ENCODE measurements at regions not wholly inside any gene's neighbourhood (a gene's known extent, or its start where the extent isn't known, plus 50 kb on each side); places are given as distances from the start of the nearest gene placed in this dataset.

DNA sequence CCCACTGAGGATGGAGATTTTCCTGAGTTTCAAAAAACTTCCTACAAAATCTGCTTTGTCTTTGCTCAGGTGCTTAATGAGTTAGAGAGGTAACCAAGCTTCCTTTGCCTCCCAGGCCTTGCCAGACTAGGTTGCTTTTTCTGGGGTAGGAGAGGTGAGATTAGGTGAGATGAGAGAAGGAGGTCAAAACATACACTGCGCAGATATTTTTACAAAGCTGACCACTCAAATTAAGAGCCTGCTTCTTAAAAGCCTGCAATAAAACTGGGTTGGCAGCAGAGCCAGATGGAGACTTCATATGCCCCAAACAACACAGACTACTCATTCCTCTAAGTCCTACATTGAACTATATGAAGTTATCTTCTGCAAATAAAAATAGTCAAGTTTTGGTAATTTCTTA lies 352.5 kb downstream of the NUF2 start:
- no peak for DNase-seq
- Histone ChIP-seq H3K27me3 (replicated peaks) (no peaks in the 10 kb centered on the region), H3K4me3 (ENCODE audit: low read depth, low read length) (no peak overlapping the region), H3K36me3 (replicated peaks) (no peaks in the 10 kb centered on the region), H3K27ac (no peak overlapping the region)
- TF ChIP-seq, protein P1, sequence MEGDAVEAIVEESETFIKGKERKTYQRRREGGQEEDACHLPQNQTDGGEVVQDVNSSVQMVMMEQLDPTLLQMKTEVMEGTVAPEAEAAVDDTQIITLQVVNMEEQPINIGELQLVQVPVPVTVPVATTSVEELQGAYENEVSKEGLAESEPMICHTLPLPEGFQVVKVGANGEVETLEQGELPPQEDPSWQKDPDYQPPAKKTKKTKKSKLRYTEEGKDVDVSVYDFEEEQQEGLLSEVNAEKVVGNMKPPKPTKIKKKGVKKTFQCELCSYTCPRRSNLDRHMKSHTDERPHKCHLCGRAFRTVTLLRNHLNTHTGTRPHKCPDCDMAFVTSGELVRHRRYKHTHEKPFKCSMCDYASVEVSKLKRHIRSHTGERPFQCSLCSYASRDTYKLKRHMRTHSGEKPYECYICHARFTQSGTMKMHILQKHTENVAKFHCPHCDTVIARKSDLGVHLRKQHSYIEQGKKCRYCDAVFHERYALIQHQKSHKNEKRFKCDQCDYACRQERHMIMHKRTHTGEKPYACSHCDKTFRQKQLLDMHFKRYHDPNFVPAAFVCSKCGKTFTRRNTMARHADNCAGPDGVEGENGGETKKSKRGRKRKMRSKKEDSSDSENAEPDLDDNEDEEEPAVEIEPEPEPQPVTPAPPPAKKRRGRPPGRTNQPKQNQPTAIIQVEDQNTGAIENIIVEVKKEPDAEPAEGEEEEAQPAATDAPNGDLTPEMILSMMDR (IDR thresholded peaks at IDR 0.05; ENCODE audit: low read depth, low read length, missing control alignments), result no peak
- in situ Hi-C loops (cut with HindIII; ENCODE audit: low pct_ligation_motif_present, low sequenced_read_pairs), result no loop called here

DNA sequence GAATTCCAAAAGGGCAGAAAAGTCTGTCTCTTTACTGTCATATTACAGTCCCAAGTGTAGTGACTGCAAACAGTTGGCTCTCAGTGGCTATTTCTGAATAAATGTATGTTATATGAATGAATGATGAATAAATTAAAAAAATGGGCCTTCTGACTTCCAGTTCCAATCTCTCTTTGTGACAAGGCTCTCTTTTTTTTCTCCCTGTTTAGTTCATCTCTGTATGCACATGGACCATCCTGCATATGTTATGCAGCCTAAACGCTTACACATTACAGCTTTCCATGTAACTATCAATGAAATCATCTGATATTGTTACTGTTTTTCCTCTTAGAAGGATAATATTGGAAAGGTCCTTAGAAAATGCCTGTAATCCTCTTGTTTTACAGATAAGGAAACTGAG lies 363.0 kb downstream of the NUF2 start:
- in situ Hi-C loops (cut with HindIII; ENCODE audit: low pct_ligation_motif_present, low sequenced_read_pairs), result no loop called here

GRCh38 chr1:163692266-163692665 lies 370.5 kb downstream of the NUF2 start:
- Histone ChIP-seq H3K27ac (no peak overlapping the region), H3K27me3 (replicated peaks) (no peaks in the 10 kb centered on the region), H3K4me3 (ENCODE audit: low read depth, low read length) (no peak overlapping the region), H3K36me3 (replicated peaks) (no peaks in the 10 kb centered on the region)
- in situ Hi-C loops (cut with HindIII; ENCODE audit: low pct_ligation_motif_present, low sequenced_read_pairs), result no loop called here
- TF ChIP-seq, protein P1 (IDR thresholded peaks at IDR 0.05; ENCODE audit: low read depth, low read length, missing control alignments), result no peak
- no peak for DNase-seq

More for the DNA sequence above, 363.0 kb downstream of the NUF2 start:
- H3K27me3 ChIP-seq (replicated peaks), result no peaks in the 10 kb centered on the region
- no peak overlapping the region for H3K27ac ChIP-seq
- no peak for DNase-seq
- H3K4me3 ChIP-seq (ENCODE audit: low read depth, low read length), result no peak overlapping the region
- TF ChIP-seq, protein P1 (IDR thresholded peaks at IDR 0.05; ENCODE audit: low read depth, low read length, missing control alignments), result no peak
- H3K36me3 ChIP-seq (replicated peaks), result no peaks in the 10 kb centered on the region

- H3K27ac ChIP-seq, result no peak overlapping the region
- H3K36me3 ChIP-seq (replicated peaks), result no peaks in the 10 kb centered on the region
- TF ChIP-seq, protein P1 (IDR thresholded peaks at IDR 0.05; ENCODE audit: low read depth, low read length, missing control alignments), result no peak
- no peak overlapping the region for H3K4me3 ChIP-seq (ENCODE audit: low read depth, low read length)
- H3K27me3 ChIP-seq (replicated peaks), result no peaks in the 10 kb centered on the region
- in situ Hi-C loops (cut with HindIII; ENCODE audit: low pct_ligation_motif_present, low sequenced_read_pairs), result no loop called here
- no peak for DNase-seq
Measured at GRCh38 chr1:163697137-163697536, 375.4 kb downstream of the NUF2 start.

DNA sequence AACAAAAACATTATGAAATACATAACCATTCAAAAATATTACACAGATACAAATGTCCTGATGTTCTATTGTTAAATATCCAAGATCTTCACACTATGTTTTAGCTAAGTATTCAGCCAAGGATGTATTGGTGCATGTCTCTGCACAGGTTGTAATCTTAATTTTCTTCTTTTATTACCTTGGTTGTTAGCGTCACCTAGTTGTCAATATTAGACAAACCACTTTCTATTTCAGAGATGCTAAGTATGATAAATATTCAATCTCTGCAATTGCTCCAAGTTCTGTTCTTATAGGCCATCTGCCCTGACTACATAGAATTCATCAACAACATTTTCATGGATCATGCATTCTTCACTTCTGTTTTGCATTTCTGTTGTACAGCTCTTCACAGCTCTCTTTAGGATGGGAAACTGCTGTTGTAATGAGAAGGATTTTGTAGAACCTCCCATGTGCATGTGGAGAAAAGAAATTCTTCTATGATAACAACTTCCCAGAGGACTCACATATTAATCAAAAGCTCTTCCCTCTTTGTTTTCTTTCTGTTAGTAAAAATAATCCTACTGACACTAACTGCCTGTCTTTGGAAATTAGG lies 380.1 kb downstream of the NUF2 start:
- no peak overlapping the region for H3K27ac ChIP-seq
- DNase-seq, result no peak
- H3K4me3 ChIP-seq (ENCODE audit: low read depth, low read length), result no peak overlapping the region
- no peaks in the 10 kb centered on the region for H3K27me3 ChIP-seq (replicated peaks)
- no peaks in the 10 kb centered on the region for H3K36me3 ChIP-seq (replicated peaks)
- TF ChIP-seq, protein P1 (IDR thresholded peaks at IDR 0.05; ENCODE audit: low read depth, low read length, missing control alignments), result no peak
- in situ Hi-C loops (cut with HindIII; ENCODE audit: low pct_ligation_motif_present, low sequenced_read_pairs), result no loop called here

DNA sequence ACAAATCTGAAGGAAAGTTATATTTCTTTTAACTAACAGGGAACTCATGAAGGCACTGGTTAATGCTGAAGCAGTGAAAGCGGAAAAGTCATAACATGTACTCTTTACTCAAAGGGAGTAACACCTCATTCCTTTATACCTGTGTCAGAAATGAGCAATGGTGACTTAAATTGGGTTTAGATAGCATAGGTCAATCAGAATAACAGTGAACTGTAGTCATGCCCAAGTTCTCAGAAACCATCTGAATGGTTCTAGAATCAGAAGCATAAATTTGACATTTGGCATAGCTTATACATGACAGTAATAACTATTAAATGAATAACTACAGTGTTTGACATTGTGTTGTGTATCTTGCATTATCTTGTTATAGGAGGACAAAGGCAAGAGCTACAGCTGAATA lies 382.0 kb downstream of the NUF2 start:
- Histone ChIP-seq H3K36me3 (replicated peaks) (no peaks in the 10 kb centered on the region), H3K27me3 (replicated peaks) (no peaks in the 10 kb centered on the region), H3K4me3 (ENCODE audit: low read depth, low read length) (no peak overlapping the region), H3K27ac (no peak overlapping the region)
- in situ Hi-C loops (cut with HindIII; ENCODE audit: low pct_ligation_motif_present, low sequenced_read_pairs), result no loop called here
- TF ChIP-seq, protein P1 (IDR thresholded peaks at IDR 0.05; ENCODE audit: low read depth, low read length, missing control alignments), result no peak
- DNase-seq, result no peak
